DLD1 (cell line): ENCODE measurements at regions not wholly inside any gene's neighbourhood (a gene's known extent, or its start where the extent isn't known, plus 50 kb on each side); places are given as distances from the start of the nearest gene placed in this dataset.
"Not testable (repeated sequence)": the region's sequence is repeated elsewhere in the genome, so short reads cannot be mapped to it uniquely, and the experiment has no call there.

ENCODE experiments used
- in situ Hi-C: cut with HindIII; loops from 2 replicates; pipeline ENCODE4 v1.10.0; 2017; ENCODE audit warnings: low sequenced_read_pairs

GRCh38 chr2:41129988-41130387 lies 678.1 kb upstream of the SLC8A1 start:
- in situ Hi-C loops, result no loop called here

- in situ Hi-C loops, result no loop called here
Observed at GRCh38 chr2:41137031-41137430, 685.1 kb upstream of the SLC8A1 start.

GRCh38 chr2:41141146-41141791 lies 689.4 kb upstream of the SLC8A1 start:
- in situ Hi-C loops, result no loop called here

GRCh38 chr2:41142478-41142877 lies 690.6 kb upstream of the SLC8A1 start:
- in situ Hi-C loops, result no loop called here

GRCh38 chr2:41145066-41145465 lies 693.2 kb upstream of the SLC8A1 start:
- in situ Hi-C loops, result no loop called here

- in situ Hi-C loops, result no loop called here
Observed at GRCh38 chr2:41149054-41149453, 697.2 kb upstream of the SLC8A1 start.

- in situ Hi-C loops, result no loop called here
Observed at GRCh38 chr2:41151746-41152145, 699.9 kb upstream of the SLC8A1 start.

- in situ Hi-C loops, result no loop called here
Observed at GRCh38 chr2:41152318-41152717, 700.4 kb upstream of the SLC8A1 start.

GRCh38 chr2:41160439-41160838 lies 708.5 kb upstream of the SLC8A1 start:
- in situ Hi-C loops, result no loop called here

- in situ Hi-C loops, result no loop called here
Observed at GRCh38 chr2:41167014-41167413, 715.1 kb upstream of the SLC8A1 start.

GRCh38 chr2:41169744-41170143 lies 717.9 kb upstream of the SLC8A1 start:
- in situ Hi-C loops, result no loop called here

- in situ Hi-C loops, result no loop called here
Observed at GRCh38 chr2:41170589-41170988, 718.7 kb upstream of the SLC8A1 start.

GRCh38 chr2:41180387-41180786 lies 728.5 kb upstream of the SLC8A1 start:
- in situ Hi-C loops, result no loop called here

- in situ Hi-C loops, result no loop called here
Observed at GRCh38 chr2:41182961-41183360, 731.1 kb upstream of the SLC8A1 start.

- in situ Hi-C loops, result no loop called here
Observed at GRCh38 chr2:41187376-41188122, 735.7 kb upstream of the SLC8A1 start.

GRCh38 chr2:41194230-41194629 lies 742.3 kb upstream of the SLC8A1 start:
- in situ Hi-C loops, result no loop called here

GRCh38 chr2:41197781-41198180 lies 745.9 kb upstream of the SLC8A1 start:
- in situ Hi-C loops, result no loop called here

- in situ Hi-C loops, result no loop called here
Observed at GRCh38 chr2:41199334-41199733, 747.4 kb upstream of the SLC8A1 start.

- in situ Hi-C loops, result no loop called here
Observed at GRCh38 chr2:41204315-41204714, 752.4 kb upstream of the SLC8A1 start.

GRCh38 chr2:41206004-41206403 lies 754.1 kb upstream of the SLC8A1 start:
- in situ Hi-C loops, result no loop called here

GRCh38 chr2:41207578-41207977 lies 755.7 kb upstream of the SLC8A1 start:
- in situ Hi-C loops, result no loop called here

GRCh38 chr2:41210030-41210429 lies 758.1 kb upstream of the SLC8A1 start:
- in situ Hi-C loops, result not testable (repeated sequence)

GRCh38 chr2:41216978-41217377 lies 765.1 kb upstream of the SLC8A1 start:
- in situ Hi-C loops, result no loop called here
